ENCODE measurements at regions not wholly inside any gene's neighbourhood (a gene's known extent, or its start where the extent isn't known, plus 50 kb on each side); places are given as distances from the start of the nearest gene placed in this dataset.

DNA sequence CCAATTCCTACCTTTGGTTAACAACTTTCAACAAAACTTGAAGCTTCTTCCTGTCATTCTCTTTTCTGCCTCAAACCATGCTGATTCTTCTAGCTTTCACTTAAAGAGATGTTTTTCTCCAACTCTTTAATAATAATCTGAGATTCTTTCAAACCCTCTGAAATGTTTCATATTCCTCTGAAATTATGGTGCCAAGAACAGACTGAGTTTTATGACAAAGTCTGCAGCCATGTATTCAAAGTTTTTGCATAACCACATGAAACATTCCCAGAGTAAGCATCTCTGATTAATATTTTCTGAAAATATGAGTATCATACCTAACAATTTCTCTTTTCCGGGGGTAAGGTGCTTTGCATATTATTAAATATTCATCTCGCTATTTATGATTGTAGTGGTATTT lies 59.1 kb upstream of the DCN start:
- TF ChIP-seq, protein P1, sequence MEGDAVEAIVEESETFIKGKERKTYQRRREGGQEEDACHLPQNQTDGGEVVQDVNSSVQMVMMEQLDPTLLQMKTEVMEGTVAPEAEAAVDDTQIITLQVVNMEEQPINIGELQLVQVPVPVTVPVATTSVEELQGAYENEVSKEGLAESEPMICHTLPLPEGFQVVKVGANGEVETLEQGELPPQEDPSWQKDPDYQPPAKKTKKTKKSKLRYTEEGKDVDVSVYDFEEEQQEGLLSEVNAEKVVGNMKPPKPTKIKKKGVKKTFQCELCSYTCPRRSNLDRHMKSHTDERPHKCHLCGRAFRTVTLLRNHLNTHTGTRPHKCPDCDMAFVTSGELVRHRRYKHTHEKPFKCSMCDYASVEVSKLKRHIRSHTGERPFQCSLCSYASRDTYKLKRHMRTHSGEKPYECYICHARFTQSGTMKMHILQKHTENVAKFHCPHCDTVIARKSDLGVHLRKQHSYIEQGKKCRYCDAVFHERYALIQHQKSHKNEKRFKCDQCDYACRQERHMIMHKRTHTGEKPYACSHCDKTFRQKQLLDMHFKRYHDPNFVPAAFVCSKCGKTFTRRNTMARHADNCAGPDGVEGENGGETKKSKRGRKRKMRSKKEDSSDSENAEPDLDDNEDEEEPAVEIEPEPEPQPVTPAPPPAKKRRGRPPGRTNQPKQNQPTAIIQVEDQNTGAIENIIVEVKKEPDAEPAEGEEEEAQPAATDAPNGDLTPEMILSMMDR (IDR thresholded peaks at IDR 0.05; ENCODE audit: insufficient read depth, low read depth, low read length) = no peak
- TF ChIP-seq EZH2 (IDR thresholded peaks at IDR 0.05; ENCODE audit: insufficient read depth, low read length) = no peak
